ENCODE measurements at regions not wholly inside any gene's neighbourhood (a gene's known extent, or its start where the extent isn't known, plus 50 kb on each side); places are given as distances from the start of the nearest gene placed in this dataset.

- no peak for TF ChIP-seq CTCF (IDR thresholded peaks at IDR 0.05)
- no peak for TF ChIP-seq POLR2AphosphoS5 (IDR thresholded peaks at IDR 0.05)
Measured at GRCh38 chr4:62526671-62527070, 1326.5 kb downstream of the ADGRL3 start.
